ENCODE measurements at regions not wholly inside any gene's neighbourhood (a gene's known extent, or its start where the extent isn't known, plus 50 kb on each side); places are given as distances from the start of the nearest gene placed in this dataset.

- ATAC-seq (ENCODE audit: low read depth) (no peak), DNase-seq (no peak)
- POLR2A ChIA-PET: interaction anchor here (0.6 kb wide), 1 partner anchor 356 kb away, joined by 3 read pairs; no protein-coding TSS in a partner anchor
- peaks cover 31% of the 10 kb centered on the region for H3K27me3 Mint-ChIP-seq
- peaks cover 4% of the 10 kb centered on the region for H3K4me1 Mint-ChIP-seq
- H3K36me3 Mint-ChIP-seq: no peaks in the 10 kb centered on the region
- H3K4me3 Mint-ChIP-seq: no peak overlapping the region
- H3K27ac Mint-ChIP-seq: no peak overlapping the region
- H3K9me3 Mint-ChIP-seq: no peaks in the 10 kb centered on the region
These were observed 76.4 kb upstream of the PRSS58 start for GRCh38 chr7:142334236-142334635.

GRCh38 chr7:142332421-142332820, 74.6 kb upstream of the PRSS58 start:
- no peak for ATAC-seq (ENCODE audit: low read depth)
- H3K4me3 Mint-ChIP-seq: no peak overlapping the region
- H3K9me3 Mint-ChIP-seq: no peaks in the 10 kb centered on the region
- H3K27me3 Mint-ChIP-seq: peaks cover 31% of the 10 kb centered on the region
- peaks cover 1% of the 10 kb centered on the region for H3K4me1 Mint-ChIP-seq
- POLR2A ChIA-PET: no interaction called here
- H3K36me3 Mint-ChIP-seq: no peaks in the 10 kb centered on the region
- H3K27ac Mint-ChIP-seq: no peak overlapping the region
- DNase-seq: no peak

GRCh38 chr7:142331941-142332340, 74.1 kb upstream of the PRSS58 start:
- POLR2A ChIA-PET: no interaction called here
- DNase-seq (no peak), ATAC-seq (ENCODE audit: low read depth) (no peak)
- Mint-ChIP-seq H3K27me3 (peaks cover 31% of the 10 kb centered on the region), H3K9me3 (no peaks in the 10 kb centered on the region), H3K27ac (no peak overlapping the region), H3K4me3 (no peak overlapping the region), H3K36me3 (no peaks in the 10 kb centered on the region), H3K4me1 (peaks cover 2% of the 10 kb centered on the region)

GRCh38 chr7:142329062-142329790, 71.4 kb upstream of the PRSS58 start:
- no peak overlapping the region for H3K4me3 Mint-ChIP-seq
- DNase-seq (no peak), ATAC-seq (ENCODE audit: low read depth) (no peak)
- H3K36me3 Mint-ChIP-seq: no peaks in the 10 kb centered on the region
- no peaks in the 10 kb centered on the region for H3K9me3 Mint-ChIP-seq
- peaks cover 19% of the 10 kb centered on the region for H3K27me3 Mint-ChIP-seq
- peaks cover 5% of the 10 kb centered on the region for H3K4me1 Mint-ChIP-seq
- no peak overlapping the region for H3K27ac Mint-ChIP-seq
- POLR2A ChIA-PET: no interaction called here

- no peak for DNase-seq
- H3K4me1 Mint-ChIP-seq: peaks cover 9% of the 10 kb centered on the region
- ATAC-seq (ENCODE audit: low read depth): no peak
- H3K27ac Mint-ChIP-seq: no peak overlapping the region
- H3K4me3 Mint-ChIP-seq: no peak overlapping the region
- POLR2A ChIA-PET: no interaction called here
- no peaks in the 10 kb centered on the region for H3K36me3 Mint-ChIP-seq
- no peaks in the 10 kb centered on the region for H3K9me3 Mint-ChIP-seq
- H3K27me3 Mint-ChIP-seq: peaks cover 16% of the 10 kb centered on the region
These were observed 70.7 kb upstream of the PRSS58 start for GRCh38 chr7:142328551-142328950.

- DNase-seq: no peak
- peaks cover 11% of the 10 kb centered on the region for H3K4me1 Mint-ChIP-seq
- POLR2A ChIA-PET: interaction anchor here (1.3 kb wide), 1 partner anchor 470 kb away, joined by 7 read pairs; no protein-coding TSS in a partner anchor
- ATAC-seq (ENCODE audit: low read depth): no peak
- H3K27me3 Mint-ChIP-seq: peaks cover 12% of the 10 kb centered on the region
- H3K27ac Mint-ChIP-seq: no peak overlapping the region
- no peaks in the 10 kb centered on the region for H3K9me3 Mint-ChIP-seq
- H3K4me3 Mint-ChIP-seq: peak overlapping the region; percentile 43
- no peaks in the 10 kb centered on the region for H3K36me3 Mint-ChIP-seq
These were observed 70.0 kb upstream of the PRSS58 start for GRCh38 chr7:142327628-142328405.

- Mint-ChIP-seq H3K4me3 (peak overlapping the region; percentile 43), H3K4me1 (peaks cover 13% of the 10 kb centered on the region), H3K27me3 (peaks cover 5% of the 10 kb centered on the region), H3K9me3 (no peaks in the 10 kb centered on the region), H3K27ac (peak overlapping the region; percentile 74), H3K36me3 (no peaks in the 10 kb centered on the region)
- DNase-seq (peak; percentile 71), ATAC-seq (ENCODE audit: low read depth) (peak; percentile 75)
- POLR2A ChIA-PET: interaction anchor here (0.8 kb wide), 1 partner anchor 485 kb away, joined by 3 read pairs; no protein-coding TSS in a partner anchor
These were observed 65.8 kb upstream of the PRSS58 start for GRCh38 chr7:142323706-142324105.

GRCh38 chr7:142321391-142321790, 63.5 kb upstream of the PRSS58 start:
- DNase-seq (no peak), ATAC-seq (ENCODE audit: low read depth) (no peak)
- no peaks in the 10 kb centered on the region for H3K9me3 Mint-ChIP-seq
- H3K4me1 Mint-ChIP-seq: peaks cover 11% of the 10 kb centered on the region
- H3K27ac Mint-ChIP-seq: peak overlapping the region; percentile 59
- H3K4me3 Mint-ChIP-seq: peak overlapping the region; percentile 49
- peaks cover 17% of the 10 kb centered on the region for H3K27me3 Mint-ChIP-seq
- POLR2A ChIA-PET: interaction anchor here (1.9 kb wide), 1 partner anchor 487 kb away, joined by 8 read pairs; no protein-coding TSS in a partner anchor
- H3K36me3 Mint-ChIP-seq: no peaks in the 10 kb centered on the region

- DNase-seq (no peak), ATAC-seq (ENCODE audit: low read depth) (no peak)
- Mint-ChIP-seq H3K27ac (peak overlapping the region; percentile 59), H3K9me3 (no peaks in the 10 kb centered on the region), H3K27me3 (peaks cover 20% of the 10 kb centered on the region), H3K4me1 (peaks cover 11% of the 10 kb centered on the region), H3K4me3 (no peak overlapping the region), H3K36me3 (no peaks in the 10 kb centered on the region)
- POLR2A ChIA-PET: interaction anchor here (1.9 kb wide), 1 partner anchor 488 kb away, joined by 8 read pairs; no protein-coding TSS in a partner anchor
These were observed 63.0 kb upstream of the PRSS58 start for GRCh38 chr7:142320883-142321282.

GRCh38 chr7:142319970-142320369, 62.1 kb upstream of the PRSS58 start:
- no peaks in the 10 kb centered on the region for H3K36me3 Mint-ChIP-seq
- H3K4me1 Mint-ChIP-seq: peaks cover 11% of the 10 kb centered on the region
- peak; percentile 57 for DNase-seq
- peak overlapping the region; percentile 24 for H3K27ac Mint-ChIP-seq
- POLR2A ChIA-PET: interaction anchor here (1.9 kb wide), 1 partner anchor 489 kb away, joined by 8 read pairs; no protein-coding TSS in a partner anchor
- H3K9me3 Mint-ChIP-seq: no peaks in the 10 kb centered on the region
- H3K27me3 Mint-ChIP-seq: peaks cover 23% of the 10 kb centered on the region
- ATAC-seq (ENCODE audit: low read depth): peak; percentile 62
- peak overlapping the region; percentile 62 for H3K4me3 Mint-ChIP-seq

- POLR2A ChIA-PET: interaction anchor here (0.8 kb wide), 1 partner anchor 31 kb away, joined by 3 read pairs; no protein-coding TSS in a partner anchor
- Mint-ChIP-seq H3K4me3 (no peak overlapping the region), H3K27ac (no peak overlapping the region), H3K36me3 (no peaks in the 10 kb centered on the region), H3K4me1 (peaks cover 11% of the 10 kb centered on the region), H3K9me3 (no peaks in the 10 kb centered on the region), H3K27me3 (peaks cover 46% of the 10 kb centered on the region)
- no peak for ATAC-seq (ENCODE audit: low read depth)
- no peak for DNase-seq
These were observed 56.4 kb upstream of the PRSS58 start for GRCh38 chr7:142314281-142314680.

GRCh38 chr7:142313528-142313927, 55.7 kb upstream of the PRSS58 start:
- Mint-ChIP-seq H3K27ac (no peak overlapping the region), H3K27me3 (peaks cover 46% of the 10 kb centered on the region), H3K36me3 (no peaks in the 10 kb centered on the region), H3K4me1 (peaks cover 11% of the 10 kb centered on the region), H3K4me3 (peak overlapping the region; percentile 43), H3K9me3 (no peaks in the 10 kb centered on the region)
- peak; percentile 89 for ATAC-seq (ENCODE audit: low read depth)
- POLR2A ChIA-PET: interaction anchor here (0.8 to 1.5 kb wide), 3 partner anchors 32 to 485 kb away, joined by 3 to 5 read pairs (median 3); no protein-coding TSS in a partner anchor
- no peak for DNase-seq

GRCh38 chr7:142311876-142312275, 54.0 kb upstream of the PRSS58 start:
- peaks cover 38% of the 10 kb centered on the region for H3K27me3 Mint-ChIP-seq
- ATAC-seq (ENCODE audit: low read depth) (no peak), DNase-seq (no peak)
- H3K9me3 Mint-ChIP-seq: no peaks in the 10 kb centered on the region
- POLR2A ChIA-PET: interaction anchor here (1.2 kb wide), 2 partner anchors 34 to 496 kb away, joined by 4 to 5 read pairs; no protein-coding TSS in a partner anchor
- H3K4me3 Mint-ChIP-seq: peak overlapping the region; percentile 21
- peaks cover 11% of the 10 kb centered on the region for H3K4me1 Mint-ChIP-seq
- H3K27ac Mint-ChIP-seq: no peak overlapping the region
- H3K36me3 Mint-ChIP-seq: no peaks in the 10 kb centered on the region
